Stimulated activated CD4-positive, alpha-beta T cell treated with anti-CD3 and anti-CD28 coated beads, Interleukin-15, amount 100 ng/mL, for 24 hours (primary cell): ENCODE measurements at regions not wholly inside any gene's neighbourhood (a gene's known extent, or its start where the extent isn't known, plus 50 kb on each side); places are given as distances from the start of the nearest gene placed in this dataset.
"Not testable (repeated sequence)": the region's sequence is repeated elsewhere in the genome, so short reads cannot be mapped to it uniquely, and the experiment has no call there.

Experiments
- DNase-seq: peaks from one replicate; pipeline ENCODE4 v3.0.0-alpha.2; 2020

DNA sequence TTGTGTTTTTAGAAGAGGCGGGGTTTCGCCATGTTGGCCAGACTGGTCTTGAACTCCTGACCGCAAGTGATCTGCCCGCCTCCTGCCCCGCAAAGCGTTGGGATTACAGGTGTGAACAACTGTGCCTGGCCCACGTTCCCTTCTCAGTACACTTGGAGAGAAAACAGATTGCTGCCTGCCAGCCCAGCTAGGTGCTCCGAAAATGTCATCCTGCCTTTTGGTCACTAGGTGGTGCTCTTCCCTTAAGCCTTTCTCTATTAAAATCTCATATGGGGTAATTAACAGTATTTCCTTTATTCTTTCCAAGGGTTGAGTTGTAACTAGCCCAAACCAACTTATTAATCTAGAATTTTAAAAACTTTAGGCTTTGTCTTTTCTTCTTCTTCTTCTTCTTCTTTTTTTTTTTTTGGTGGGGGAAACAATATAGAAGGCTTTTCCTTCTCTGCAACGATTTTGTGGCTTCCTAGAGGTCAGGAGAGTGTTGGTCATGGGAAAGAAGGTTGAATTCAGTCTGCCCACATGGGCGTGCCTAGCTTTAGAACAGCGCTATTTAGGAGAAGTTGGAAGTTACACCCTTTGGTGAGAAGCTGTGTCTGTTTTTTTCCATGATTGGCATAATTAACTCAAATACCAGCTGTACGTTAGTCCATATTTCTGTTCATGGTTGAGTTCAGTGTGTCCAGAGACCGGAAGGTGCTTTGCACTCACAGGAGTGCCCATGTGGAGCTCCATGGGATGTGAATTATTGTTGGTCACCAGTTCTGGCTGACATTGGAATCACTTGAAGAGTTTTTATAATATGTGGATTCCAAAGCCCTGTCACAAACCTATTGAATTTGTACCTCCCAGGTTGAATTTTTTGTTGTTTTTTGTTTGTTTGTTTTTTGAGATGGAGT lies 110.1 kb downstream of the LAT start:
- DNase-seq, result not testable (repeated sequence)

DNA sequence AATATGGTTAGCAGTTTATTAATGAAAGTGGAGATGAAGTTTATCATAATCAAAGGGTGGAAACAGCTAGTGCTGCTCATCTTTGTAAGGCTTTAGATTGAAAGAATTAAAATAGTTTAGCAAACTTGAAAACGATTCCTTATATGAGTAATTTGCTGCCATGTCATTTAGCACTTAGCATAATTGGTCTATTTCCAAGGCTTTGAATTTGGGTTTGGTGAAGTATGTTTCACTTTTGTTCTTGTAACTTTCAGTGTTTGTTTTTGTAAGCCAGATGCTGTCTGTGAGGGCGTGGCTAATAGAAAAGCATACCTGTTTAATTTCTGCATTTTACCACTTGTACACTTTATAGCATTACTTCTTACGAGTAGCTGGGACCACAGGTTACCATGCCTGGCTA lies 109.5 kb downstream of the LAT start:
- DNase-seq, result not testable (repeated sequence)

DNA sequence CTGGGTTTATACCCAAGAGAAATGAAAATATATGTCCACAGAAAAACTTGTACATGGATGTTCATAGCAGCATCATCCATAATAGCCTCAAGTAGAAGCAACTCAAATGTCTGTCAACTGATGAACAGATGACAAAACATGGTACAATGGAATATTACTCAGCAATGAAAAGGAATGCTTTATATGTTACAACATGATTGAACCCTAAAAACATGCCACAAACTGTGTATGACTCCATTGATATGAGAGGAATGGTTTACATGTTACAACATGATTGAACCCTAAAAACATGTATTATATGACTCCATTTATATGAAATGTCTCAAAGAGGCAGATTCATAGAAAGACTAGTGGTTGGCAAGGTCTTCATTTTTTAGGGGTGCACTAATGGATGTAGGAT lies 104.8 kb downstream of the LAT start:
- not testable (repeated sequence) for DNase-seq

DNA sequence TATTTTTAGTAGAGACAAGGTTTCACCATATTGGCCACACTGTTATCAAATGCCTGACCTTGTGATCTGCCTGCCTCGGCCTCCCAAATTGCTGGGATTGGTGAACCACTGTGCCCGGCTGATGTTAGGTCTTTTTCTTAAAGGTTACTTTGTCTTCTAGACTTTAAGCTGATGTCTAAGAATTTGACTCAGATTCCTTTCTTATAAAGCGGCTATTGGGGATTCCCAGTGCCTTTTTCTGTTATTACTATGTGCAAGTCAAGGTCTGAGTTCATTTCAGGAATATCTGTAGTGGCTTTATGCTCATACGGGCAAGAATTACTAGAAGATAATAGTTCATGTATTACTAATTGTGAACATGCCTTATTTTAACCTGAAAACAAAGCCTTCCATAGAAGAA lies 102.8 kb downstream of the LAT start:
- DNase-seq, result not testable (repeated sequence)

DNA sequence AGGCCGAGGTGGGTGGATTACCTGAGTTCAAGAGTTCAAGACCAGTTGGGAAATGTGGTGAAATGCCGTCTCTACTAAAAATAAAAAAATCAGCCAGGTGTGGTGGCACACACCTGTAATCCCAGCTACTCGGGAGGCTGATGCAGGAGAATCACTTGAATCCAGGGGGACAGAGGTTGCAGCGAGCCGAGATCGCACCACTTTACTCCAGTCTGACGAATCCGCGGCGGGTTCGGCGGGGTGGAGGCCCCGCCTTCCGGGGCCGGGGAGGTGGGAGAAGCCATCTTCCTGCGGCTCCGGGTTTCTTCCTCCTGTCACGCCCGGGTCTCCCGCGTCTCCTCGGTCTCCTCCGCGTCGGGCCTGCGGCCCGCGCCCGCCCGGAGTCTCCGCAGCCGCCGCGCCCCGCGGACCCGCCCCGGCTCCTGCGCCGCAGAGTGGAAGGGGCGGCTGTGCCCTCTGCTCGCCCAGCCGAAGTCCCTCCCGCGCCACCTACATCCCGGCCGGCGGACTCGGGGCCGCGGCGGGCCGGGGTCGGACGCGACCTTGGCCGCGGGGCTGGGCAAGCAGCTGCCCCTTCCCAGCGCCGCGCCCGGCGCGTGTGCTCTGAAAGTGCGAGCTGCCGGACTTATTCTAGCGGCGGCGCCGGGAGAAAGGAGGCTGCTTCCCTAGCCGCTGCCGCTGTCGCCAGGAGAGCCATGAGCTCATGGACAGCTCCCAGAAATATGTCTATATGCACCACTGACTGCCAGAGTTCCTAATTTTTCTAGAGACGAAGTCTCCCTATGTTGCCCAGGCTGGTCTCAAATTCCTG lies 97.2 kb downstream of the LAT start:
- DNase-seq, result peak; percentile 58

DNA sequence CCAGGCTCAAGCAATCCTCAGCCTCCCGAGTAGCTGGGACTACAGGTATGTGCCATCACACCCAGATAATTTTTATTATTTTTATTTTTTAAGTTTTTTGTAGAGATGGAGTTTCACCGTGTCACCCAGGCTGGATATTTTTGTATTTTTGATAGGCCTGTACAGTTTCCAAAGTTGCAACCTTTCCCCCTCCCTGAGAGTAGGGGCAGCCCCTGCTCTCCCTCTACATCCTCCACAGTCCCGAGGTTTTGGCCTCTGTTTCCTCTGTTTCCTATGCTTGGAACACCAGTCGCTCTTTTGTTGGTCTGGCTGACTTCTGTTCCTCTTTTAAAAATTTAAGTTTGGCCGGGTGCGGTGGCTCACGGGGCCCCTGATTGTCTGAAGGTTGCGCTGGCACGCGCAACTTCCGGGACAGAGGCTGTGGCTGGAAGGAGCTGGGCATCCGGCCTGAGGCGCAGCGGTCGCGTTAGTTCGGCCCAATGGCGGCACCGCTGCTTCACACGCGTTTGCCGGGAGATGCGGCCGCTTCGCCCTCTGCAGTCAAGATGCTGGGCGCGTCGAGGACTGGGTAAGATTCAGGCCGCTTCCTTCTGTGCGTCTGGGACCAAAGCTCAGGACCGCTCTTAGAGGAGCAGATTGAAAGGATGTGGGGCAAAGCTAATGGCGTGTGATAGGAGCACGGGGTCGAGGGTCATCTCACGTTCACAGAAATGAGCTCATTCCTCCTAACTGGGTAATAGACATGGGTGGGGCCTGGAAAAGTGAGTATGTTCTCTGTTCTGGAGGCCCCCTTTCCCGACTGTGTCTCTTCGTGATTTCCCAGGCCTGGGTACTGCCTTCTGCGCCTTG lies 89.9 kb downstream of the LAT start:
- DNase-seq, result peak; percentile 52

DNA sequence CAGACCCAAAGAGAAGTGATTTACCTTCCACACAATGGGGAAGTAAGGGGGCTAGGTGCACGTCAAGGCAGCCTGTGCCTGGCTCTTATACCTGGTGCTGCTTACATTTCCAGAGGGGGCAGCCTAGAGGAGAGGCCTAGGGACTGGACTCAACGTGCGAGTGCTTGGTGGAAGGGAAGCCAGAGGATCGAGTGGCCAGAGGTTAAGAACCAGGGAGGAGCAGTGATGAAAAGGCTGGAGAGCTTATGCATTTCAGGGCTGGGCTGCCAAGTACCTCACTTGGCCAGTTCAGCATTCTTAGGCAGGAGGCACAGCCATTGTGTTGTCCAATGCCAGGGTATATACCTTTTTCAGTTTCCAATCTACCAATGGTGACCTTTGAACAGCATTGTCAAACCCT lies 77.4 kb downstream of the LAT start:
- DNase-seq, result not testable (repeated sequence)

DNA sequence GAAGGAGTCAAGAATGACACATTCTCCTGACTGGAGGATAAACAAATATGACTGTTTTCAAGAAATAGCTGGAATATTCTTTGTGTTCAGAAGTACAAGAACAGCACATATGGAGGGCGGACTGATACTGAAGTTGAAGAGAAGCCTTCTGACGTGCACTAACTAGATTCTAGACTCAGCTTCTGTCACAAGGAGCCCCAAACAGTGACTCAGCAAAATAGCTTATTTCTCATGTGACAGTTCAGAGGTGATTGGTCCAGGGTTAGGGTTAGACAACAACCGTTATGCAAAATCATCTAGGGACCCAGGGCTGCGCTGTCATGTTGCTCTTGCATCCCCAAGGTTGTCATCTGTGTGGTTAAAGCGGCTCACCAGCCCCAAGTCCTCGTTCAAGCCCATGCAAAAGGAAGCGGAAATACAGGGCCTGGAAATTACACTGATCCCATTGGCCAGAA lies 76.6 kb downstream of the LAT start:
- not testable (repeated sequence) for DNase-seq

DNA sequence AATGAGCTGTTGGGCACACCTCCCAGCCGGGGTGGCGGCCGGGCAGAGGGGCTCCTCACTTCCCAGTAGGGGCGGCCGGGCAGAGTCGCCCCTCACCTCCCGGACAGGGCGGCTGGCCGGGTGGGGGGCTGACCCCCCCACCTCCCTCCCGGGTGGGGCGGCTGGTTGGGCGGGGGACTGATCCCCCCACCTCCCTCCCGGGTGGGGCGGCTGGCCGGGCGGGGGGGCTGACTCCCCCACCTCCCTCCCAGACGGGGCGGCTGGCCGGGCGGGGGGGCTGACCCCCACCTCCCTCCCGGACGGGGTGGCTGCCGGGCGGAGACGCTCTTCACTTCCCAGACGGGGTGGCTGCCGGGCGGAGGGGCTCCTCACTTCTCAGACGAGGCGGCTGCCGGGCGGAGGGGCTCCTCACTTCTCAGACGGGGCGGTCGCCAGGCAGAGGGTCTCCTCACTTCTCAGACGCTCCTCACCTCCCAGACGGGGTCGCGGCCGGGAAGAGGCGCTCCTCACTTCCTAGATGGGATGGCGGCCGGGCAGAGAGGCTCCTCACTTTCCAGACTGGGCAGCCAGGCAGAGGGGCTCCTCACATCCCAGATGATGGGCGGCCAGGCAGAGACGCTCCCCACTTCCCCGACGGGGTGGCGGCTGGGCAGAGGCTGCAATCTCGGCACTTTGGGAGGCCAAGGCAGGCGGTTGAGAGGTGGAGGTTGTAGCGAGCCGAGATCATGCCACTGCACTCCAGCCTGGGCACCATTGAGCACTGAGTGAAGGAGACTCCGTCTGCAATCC lies 75.4 kb downstream of the LAT start:
- not testable (repeated sequence) for DNase-seq

DNA sequence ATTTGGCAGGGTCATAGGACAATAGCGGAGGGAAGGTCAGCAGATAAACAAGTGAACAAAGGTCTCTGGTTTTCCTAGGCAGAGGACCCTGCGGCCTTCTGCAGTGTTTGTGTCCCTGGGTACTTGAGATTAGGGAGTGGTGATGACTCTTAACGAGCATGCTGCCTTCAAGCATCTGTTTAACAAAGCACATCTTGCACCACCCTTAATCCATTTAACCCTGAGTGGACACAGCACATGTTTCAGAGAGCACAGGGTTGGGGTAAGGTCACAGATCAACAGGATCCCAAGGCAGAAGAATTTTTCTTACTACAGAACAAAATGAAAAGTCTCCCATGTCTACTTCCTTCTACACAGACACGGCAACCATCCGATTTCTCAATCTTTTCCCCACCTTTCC lies 74.7 kb downstream of the LAT start:
- DNase-seq, result not testable (repeated sequence)
